Inferior parietal cortex (tissue), 1 donor: ENCODE measurements at regions not wholly inside any gene's neighbourhood (a gene's known extent, or its start where the extent isn't known, plus 50 kb on each side); places are given as distances from the start of the nearest gene placed in this dataset.
"Not testable (repeated sequence)": the region's sequence is repeated elsewhere in the genome, so short reads cannot be mapped to it uniquely, and the experiment has no call there.

Source experiments
- DNase-seq: peaks from one replicate; pipeline ENCODE4 v3.0.0-alpha.2; 2016; ENCODE audit errors: extremely low spot score

- DNase-seq, result not testable (repeated sequence)
Measured at GRCh38 chr22:25417826-25418225, 146.6 kb upstream of the GRK3 start.

- DNase-seq, result peak; percentile 34
Measured at GRCh38 chr22:25419247-25420113, 145.0 kb upstream of the GRK3 start.

- DNase-seq, result not testable (repeated sequence)
Measured at GRCh38 chr22:25420114-25420441, 144.4 kb upstream of the GRK3 start.

DNA sequence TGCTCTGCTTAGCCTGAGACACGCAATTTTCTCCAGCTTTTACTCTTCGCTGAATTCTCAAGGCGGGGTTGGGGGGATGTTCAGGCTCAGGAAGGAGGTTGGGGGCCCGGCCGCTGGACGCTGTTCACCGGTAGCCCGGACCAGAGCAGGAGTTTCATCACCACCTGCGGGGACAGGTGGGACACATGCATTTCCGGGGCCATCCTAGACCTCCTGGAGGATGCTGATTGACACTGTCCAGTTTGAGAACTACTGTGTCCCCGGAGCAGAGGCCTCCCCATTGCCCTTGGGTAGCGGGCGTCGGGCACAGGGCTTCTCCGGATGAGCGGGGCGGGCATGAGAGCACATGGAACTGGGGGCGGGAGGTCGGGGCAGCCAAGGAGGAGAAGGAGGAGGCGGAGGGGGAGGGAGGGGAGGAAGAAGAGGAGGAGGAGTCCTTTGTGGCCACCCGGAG is 144.0 kb upstream of the GRK3 start:
- no peak for DNase-seq

DNA sequence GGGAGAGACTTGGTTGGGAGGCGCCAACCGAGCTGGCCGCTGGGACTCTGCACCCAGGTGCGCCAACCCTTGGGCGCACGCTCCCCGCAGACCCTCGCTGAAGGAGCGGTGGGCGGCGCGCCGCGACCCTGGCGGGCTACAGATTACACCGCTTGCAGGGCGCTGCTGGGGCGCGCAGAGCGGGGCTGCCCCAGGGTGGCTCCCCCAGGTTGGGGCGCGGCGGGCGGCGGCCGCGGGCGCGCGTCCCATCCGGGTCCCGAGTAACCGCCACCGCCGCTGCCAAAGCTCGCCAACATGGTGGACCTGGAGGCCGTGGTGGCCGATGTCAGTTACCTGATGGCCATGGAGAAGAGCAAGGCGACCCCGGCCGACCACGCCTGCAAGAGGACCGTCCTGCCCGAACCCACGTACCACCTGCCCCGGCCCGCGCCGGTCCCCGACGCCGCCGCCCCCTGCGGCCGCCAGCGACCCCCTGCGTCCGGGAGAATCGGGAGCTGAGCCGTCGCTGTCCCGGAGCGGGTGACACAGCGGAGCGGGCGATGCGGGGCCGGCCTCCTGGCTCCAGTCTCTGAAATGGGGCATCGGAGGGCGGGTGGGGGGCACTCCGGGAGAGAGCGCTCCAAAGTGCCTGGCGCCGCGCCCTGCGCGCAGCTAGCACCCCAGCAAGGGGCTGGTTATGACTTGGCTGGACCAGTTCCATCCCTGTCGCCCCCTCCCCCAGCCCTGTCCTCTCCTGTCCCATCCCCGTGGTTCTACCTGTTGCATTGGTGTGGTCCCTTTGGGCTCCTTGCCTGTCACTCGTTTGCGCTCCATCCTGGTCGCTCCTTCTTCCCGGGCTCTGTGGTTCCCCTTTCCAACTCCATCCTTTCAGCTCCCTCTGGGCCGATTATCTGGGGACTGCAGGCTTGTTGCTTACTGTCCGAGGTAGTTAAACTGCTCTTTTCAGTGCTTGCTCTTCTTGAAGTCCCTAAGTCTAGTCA is 143.3 kb upstream of the GRK3 start:
- no peak for DNase-seq

DNA sequence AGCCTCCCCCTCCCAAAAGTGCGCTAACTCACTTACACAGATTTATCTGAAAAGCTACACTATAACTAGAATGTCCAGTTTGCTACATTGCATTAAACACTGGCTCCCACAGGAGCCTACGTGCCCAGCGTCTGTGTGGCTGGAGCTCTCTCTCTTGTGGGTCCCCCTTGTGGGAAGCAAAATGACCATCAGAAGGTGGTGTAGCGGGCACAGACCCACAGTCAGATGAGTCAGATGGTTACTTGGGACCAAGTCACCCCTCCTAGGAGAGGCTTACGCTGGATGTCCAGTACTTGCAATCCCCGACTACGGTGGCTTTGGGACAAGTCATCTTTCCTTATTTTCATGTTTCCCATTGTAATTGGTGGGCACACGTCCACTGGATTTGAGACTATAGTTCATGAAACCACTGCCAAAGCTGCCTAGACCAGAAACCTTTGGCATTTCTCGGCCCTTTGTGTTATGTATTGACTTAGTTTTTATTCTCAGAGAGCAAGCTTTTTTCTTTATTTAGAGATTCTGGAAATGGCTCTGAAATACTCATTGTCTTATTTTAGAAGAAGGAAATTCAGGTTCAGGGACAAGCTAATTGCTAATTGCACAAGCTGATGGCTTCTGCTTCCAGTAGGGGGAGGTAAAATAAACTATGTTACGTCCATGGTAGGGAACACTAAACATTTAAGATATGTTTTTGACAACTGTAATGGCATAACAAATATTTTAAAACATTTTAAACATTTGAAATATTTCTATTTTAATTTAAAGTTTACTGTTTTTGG is 137.8 kb upstream of the GRK3 start:
- DNase-seq, result not testable (repeated sequence)

GRCh38 chr22:25431637-25432342 is 132.7 kb upstream of the GRK3 start:
- not testable (repeated sequence) for DNase-seq

DNA sequence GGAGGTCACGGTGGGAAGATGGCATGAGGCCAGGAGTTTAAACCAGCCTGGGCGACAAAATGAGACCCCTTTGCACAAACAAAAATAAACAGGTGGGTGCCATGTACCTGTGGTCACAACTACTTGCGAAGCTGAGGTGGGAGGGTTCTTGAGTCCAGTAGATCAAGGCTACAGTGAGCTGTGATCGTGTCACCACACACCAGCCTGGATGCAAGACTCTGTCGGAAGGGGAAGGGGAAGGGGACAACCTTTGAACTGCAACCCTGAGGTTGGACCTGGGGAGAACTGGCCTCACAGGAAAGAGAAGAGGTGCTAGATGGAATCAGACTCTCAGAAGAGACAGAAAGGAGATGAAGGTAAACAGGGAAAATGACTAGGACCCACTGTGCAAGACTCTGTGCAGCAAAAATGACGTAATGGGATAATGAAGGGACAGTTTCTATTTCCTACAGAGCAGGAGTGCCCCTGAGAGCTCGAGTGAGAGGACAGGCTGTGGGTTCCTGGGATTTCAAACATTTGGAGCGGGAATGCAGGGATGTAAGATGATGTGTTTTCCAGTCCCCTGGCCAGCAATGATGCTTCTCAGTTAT is 131.0 kb upstream of the GRK3 start:
- not testable (repeated sequence) for DNase-seq

DNA sequence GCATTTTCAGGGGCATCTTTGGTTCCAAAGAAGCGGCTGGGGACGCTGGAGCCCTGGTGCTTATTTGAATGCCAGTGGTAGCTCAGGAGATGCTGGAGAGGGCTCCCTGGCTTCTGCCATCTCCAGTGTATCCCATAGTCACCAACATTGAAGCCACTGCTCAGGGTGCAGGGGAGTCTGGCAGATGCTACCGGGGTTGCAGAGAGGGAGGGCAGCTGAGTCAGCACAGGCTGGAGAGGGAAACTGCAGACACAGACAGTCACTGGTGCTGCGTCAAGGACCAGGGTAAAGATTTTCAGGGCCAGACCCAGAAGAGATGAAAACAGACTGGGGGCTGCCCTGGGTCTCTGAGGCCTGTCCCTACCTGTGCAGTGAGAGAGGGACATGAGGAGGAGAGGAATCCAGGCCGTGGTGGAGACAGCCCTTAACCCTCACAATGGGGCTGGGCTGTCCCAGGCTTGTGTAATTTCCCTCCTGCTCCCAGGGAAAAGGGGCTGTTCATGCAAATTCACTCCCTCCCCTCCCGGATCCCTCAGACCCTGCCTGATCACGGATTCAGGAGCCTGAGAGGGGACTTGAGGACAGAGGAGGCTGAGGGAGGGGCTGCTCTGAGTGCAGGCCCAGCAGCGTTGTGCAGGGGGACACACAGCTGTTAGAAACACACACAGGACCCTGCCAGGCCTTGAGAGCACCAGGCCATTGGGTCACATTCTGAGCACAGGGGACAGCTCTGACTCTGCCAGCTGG is 126.9 kb upstream of the GRK3 start:
- no peak for DNase-seq

DNA sequence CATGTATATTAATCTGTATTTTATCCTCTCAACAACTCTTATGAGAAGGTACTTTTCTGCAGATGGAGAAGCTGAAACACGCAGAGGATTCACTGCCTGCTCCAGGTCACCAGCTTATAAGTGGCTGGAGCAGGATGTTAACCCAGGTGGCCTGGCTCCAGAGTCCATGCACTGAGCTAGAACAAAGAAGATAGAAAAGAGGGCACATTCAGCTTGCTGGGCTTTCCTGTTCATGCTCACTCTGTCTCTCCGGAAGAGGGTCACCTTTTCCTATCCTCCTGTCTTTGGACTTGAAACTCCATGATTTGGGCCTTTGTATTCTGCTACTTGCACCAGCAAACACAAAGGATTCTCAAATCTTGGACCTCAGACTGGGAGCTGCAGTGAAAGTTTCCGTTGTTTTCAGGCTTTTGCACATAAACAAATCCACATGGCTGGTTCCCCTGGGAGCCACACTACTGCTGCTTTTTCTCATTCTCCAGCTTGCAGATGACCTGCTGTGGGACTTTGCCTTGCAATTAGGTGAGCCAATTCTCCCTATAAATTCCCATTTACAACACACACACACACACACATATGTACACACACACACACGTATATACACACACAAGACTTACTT is 117.3 kb upstream of the GRK3 start:
- DNase-seq, result peak; percentile 44

- DNase-seq, result peak; percentile 97
Measured at GRCh38 chr22:25447686-25448434, 116.6 kb upstream of the GRK3 start.

- DNase-seq, result no peak
Measured at GRCh38 chr22:25448435-25449051, 115.9 kb upstream of the GRK3 start.

GRCh38 chr22:25449781-25450317 is 114.6 kb upstream of the GRK3 start:
- DNase-seq, result no peak

DNA sequence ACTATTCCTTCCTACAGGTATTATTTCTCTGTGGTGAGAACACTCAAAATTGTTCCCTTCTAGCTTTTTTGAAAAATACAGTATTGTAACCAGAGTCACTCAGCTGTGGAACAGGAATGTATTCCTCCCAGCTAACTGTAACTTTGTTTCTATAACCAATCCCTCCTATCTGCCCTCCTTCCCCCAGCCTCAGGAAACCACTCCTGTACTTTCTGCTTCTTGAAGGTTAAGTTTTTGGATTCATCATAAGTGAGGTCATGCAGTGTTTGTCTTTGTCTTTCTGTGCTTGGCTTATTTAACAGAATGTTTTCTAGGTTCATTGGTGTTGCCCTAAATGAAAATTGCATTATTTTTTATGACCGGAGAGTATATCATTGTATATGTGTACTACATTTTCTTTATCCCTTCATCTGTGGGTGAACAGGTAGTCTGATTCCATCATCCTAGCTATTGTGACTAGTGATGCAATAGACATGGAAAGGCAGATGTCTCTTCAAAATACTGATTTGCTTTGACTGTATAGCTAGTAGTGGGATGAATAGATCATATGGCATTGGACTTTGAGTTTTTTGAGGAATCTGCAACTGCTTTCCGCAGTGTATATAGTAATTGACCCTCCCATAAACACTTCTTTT is 112.9 kb upstream of the GRK3 start:
- no peak for DNase-seq

- no peak for DNase-seq
Measured at GRCh38 chr22:25452116-25452700, 112.3 kb upstream of the GRK3 start.

GRCh38 chr22:25453058-25453457 is 111.4 kb upstream of the GRK3 start:
- DNase-seq, result no peak

DNA sequence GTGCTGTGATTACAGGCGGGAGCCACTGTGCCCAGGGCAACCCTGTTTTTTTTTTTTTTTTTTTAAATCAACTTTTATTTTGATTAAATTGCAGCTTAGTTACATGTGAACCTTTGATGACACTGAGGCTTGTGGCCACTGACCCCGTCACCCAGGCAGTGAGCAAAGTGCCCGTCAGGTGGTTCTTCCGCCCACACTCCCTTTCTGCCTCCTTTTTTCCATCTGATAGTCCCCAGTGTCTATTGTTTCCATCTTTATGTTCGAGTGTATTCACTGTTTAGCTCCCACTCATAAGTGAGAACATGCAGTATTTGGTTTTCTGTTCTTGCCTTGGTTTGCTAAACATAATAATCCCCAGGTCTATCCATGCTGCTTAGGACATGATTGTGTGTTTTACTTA is 110.9 kb upstream of the GRK3 start:
- DNase-seq, result no peak
